NT2/D1 (cell line): ENCODE measurements at regions not wholly inside any gene's neighbourhood (a gene's known extent, or its start where the extent isn't known, plus 50 kb on each side); places are given as distances from the start of the nearest gene placed in this dataset.

ENCODE experiments used
- YY1 ChIP-seq: IDR thresholded peaks from 2 replicates; pipeline ENCODE4 v1.6.1; 2011; ENCODE audit not compliant: insufficient read length, insufficient read depth
- ZNF274 ChIP-seq: IDR thresholded peaks from 2 replicates; pipeline ENCODE4 v1.6.1; 2011; ENCODE audit warnings: mild to moderate bottlenecking, low read depth, low read length

DNA sequence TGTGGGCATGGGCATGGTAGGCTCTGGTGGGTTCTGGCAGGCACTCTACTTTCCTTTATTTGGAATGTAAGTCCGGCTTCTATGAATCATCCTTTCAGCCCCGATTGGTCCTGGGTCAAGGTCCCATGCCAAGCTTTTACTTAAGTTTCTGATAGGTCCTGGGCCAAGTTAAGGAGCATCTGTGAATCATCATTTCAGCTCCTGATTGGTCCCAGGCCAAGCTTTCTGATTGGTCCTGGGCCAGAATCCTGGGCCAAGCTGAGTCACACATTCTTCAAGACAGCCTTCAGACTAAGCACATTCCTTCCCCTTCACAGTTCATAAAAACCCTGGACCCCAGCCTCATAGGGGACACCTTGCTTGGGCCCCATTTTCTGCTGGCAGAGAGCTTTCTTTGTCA, 231.0 kb upstream of the EYS start:
- TF ChIP-seq YY1, result no peak
- no peak for TF ChIP-seq ZNF274
